Tibial nerve (tissue), 4 donors: ENCODE measurements at regions not wholly inside any gene's neighbourhood (a gene's known extent, or its start where the extent isn't known, plus 50 kb on each side); places are given as distances from the start of the nearest gene placed in this dataset.
"Not testable (repeated sequence)": the region's sequence is repeated elsewhere in the genome, so short reads cannot be mapped to it uniquely, and the experiment has no call there.

Source experiments
- DNase-seq, 2 donors: peaks; one replicate each; pipeline ENCODE4 v3.0.0-alpha.2; 2019; ENCODE audit warnings: low spot score in 2 of 2
- H3K27ac ChIP-seq, 4 donors: fragments of 200-600 bp; sonication (generic) in 3 of 4; one replicate each; pipeline ENCODE4 v1.5.1; 2017 to 2019; ENCODE audit warnings: mild to moderate bottlenecking in 1 of 4
- H3K27me3 ChIP-seq, 2 donors: fragments of 200-600 bp; sonication (generic) in 1 of 2; one replicate each; pipeline versions ENCODE4 v1.5.1 to v1.6.0; 2017 to 2019
- H3K36me3 ChIP-seq, 3 donors: fragments of 200-600 bp; sonication (generic); one replicate each; pipeline ENCODE4 v1.5.1; 2018 to 2019
- H3K4me1 ChIP-seq, 4 donors: fragments of 200-600 bp; sonication (generic) in 3 of 4; one replicate each; pipeline ENCODE4 v1.5.1; 2017 to 2019
- H3K4me3 ChIP-seq, 4 donors: fragments of 200-600 bp; sonication (generic) in 3 of 4; one replicate each; pipeline ENCODE4 v1.5.1; 2017 to 2019; ENCODE audit warnings: mild to moderate bottlenecking in 1 of 4, moderate library complexity in 1 of 4
- H3K9me3 ChIP-seq, 4 donors: fragments of 200-600 bp; sonication (generic) in 3 of 4; one replicate each; pipeline ENCODE4 v1.5.1; 2017 to 2019
- CTCF ChIP-seq, 5 experiments: fragments of 200-600 bp in 3 of 5; fragments of 450-650 bp in 2 of 5; sonication (generic) in 3 of 5; IDR thresholded peaks; one replicate each; pipeline ENCODE4 v1.5.1; 2016 to 2019; ENCODE audit warnings: antibody characterized with exemption in 5 of 5, mild to moderate bottlenecking in 3 of 5, moderate library complexity in 2 of 5
- EP300 ChIP-seq, 2 donors: sonication (generic); formaldehyde crosslinking; IDR thresholded peaks; one replicate each; pipeline ENCODE4 v1.6.1; 2017; ENCODE audit warnings: antibody characterized with exemption in 2 of 2, mild to moderate bottlenecking in 1 of 2
- POLR2A ChIP-seq, 2 donors: fragments of 450-650 bp; IDR thresholded peaks; one replicate each; pipeline ENCODE4 v1.6.1; 2017; ENCODE audit warnings: antibody characterized with exemption in 2 of 2, mild to moderate bottlenecking in 2 of 2, moderate library complexity in 2 of 2
- WGBS, 2 donors: methylation state at CpG; one replicate each; pipeline ENCODE4 v1.1.5; 2018; 5-methylcytosine and 5-hydroxymethylcytosine counted together

DNA sequence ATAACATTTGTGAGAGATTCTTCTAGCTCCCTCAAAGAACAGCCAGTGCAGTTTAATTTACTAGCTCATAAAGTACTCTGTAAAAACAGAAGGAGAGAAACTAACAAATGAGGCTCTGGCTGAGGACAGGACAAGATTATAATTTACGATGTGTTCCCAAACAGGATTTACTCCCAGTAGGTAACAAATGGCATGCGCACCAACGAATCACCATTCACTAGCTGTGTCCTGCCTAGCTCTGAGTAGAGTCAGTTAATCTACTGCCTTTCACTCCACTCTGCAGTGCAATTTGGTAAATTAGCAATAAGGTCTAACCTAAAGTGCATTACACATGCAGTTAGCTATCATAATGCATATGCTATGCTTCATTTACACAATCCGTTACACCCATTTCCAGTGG, 497.4 kb upstream of the CCNG1 start:
- Histone ChIP-seq H3K9me3 (peaks cover 0 to 9% (median 0%) of the 10 kb centered on the region in 4 donors), H3K27ac (no peak overlapping the region), H3K27me3 (no peaks in the 10 kb centered on the region), H3K4me1 (no peaks in the 10 kb centered on the region), H3K4me3 (no peak overlapping the region), H3K36me3 (no peaks in the 10 kb centered on the region)
- 54 to 56% methylated on average over 4 of the region's 4 CpGs for WGBS, 2 donors
- DNase-seq, result no peak
- TF ChIP-seq CTCF (IDR thresholded peaks at IDR 0.05) (no peak), EP300 (IDR thresholded peaks at IDR 0.05) (no peak), POLR2A (IDR thresholded peaks at IDR 0.05) (no peak)

GRCh38 chr5:162948677-162949076, 488.7 kb upstream of the CCNG1 start:
- DNase-seq, result no peak
- no peak overlapping the region for H3K27ac ChIP-seq
- TF ChIP-seq POLR2A (IDR thresholded peaks at IDR 0.05) (no peak), CTCF (IDR thresholded peaks at IDR 0.05) (no peak), EP300 (IDR thresholded peaks at IDR 0.05) (no peak)
- no peaks in the 10 kb centered on the region for H3K36me3 ChIP-seq
- H3K4me1 ChIP-seq, result no peaks in the 10 kb centered on the region
- H3K4me3 ChIP-seq, result no peak overlapping the region
- no peaks in the 10 kb centered on the region for H3K9me3 ChIP-seq
- no peaks in the 10 kb centered on the region for H3K27me3 ChIP-seq
- 59 to 68% methylated on average over 4 of the region's 4 CpGs for WGBS, 2 donors

- Histone ChIP-seq H3K9me3 (no peaks in the 10 kb centered on the region), H3K4me1 (no peaks in the 10 kb centered on the region), H3K36me3 (no peaks in the 10 kb centered on the region), H3K4me3 (no peak overlapping the region), H3K27ac (no peak overlapping the region), H3K27me3 (no peaks in the 10 kb centered on the region)
- no peak for DNase-seq
- TF ChIP-seq POLR2A (IDR thresholded peaks at IDR 0.05), result no peak
- no peak for TF ChIP-seq EP300 (IDR thresholded peaks at IDR 0.05)
- no peak for TF ChIP-seq CTCF (IDR thresholded peaks at IDR 0.05)
- WGBS, 2 donors, result 83 to 100% methylated on average over 1 of the region's 1 CpG
Measured at GRCh38 chr5:162956570-162956969, 480.8 kb upstream of the CCNG1 start.

DNA sequence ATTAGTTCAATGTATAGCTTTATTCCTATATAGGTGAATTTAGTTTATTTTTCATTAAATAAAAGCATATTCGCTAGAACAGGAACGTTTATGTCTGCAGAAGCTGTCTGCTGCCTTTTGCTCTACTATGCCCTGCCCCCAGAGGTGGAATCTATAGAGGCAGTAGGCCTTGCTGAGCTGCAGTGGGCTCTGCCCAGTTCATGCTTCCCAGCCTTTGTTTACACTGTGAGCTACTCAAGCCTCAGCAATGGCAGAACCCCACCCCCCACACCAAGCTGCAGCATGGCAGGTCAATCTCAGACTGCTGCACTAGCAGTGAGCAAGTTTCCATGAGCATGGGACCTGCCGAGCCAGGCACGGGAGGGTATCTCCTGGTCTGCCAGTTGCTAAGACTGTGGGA, 473.3 kb upstream of the CCNG1 start:
- not testable (repeated sequence) for H3K4me3 ChIP-seq, DNase-seq, H3K4me1 ChIP-seq, H3K27me3 ChIP-seq, H3K36me3 ChIP-seq, H3K27ac ChIP-seq
- WGBS, 2 donors, result 39 to 58% methylated on average over 2 to 4 of the region's 4 CpGs
- H3K9me3 ChIP-seq, result peaks cover 0 to 25% (median 0%) of the 10 kb centered on the region in 4 donors

GRCh38 chr5:162990063-162990462, 447.3 kb upstream of the CCNG1 start:
- TF ChIP-seq CTCF (IDR thresholded peaks at IDR 0.05) (no peak), EP300 (IDR thresholded peaks at IDR 0.05) (no peak), POLR2A (IDR thresholded peaks at IDR 0.05) (no peak)
- DNase-seq, result no peak
- no peaks in the 10 kb centered on the region for H3K4me1 ChIP-seq

GRCh38 chr5:162990856-162991497, 446.4 kb upstream of the CCNG1 start:
- Histone ChIP-seq H3K9me3 (no peaks in the 10 kb centered on the region), H3K36me3 (no peaks in the 10 kb centered on the region), H3K4me1 (no peaks in the 10 kb centered on the region), H3K4me3 (no peak overlapping the region), H3K27ac (no peak overlapping the region), H3K27me3 (no peaks in the 10 kb centered on the region)
- no peak for DNase-seq
- 52 to 55% methylated on average over 2 of the region's 2 CpGs for WGBS, 2 donors
- no peak for TF ChIP-seq CTCF (IDR thresholded peaks at IDR 0.05)
- no peak for TF ChIP-seq POLR2A (IDR thresholded peaks at IDR 0.05)
- no peak for TF ChIP-seq EP300 (IDR thresholded peaks at IDR 0.05)

More at GRCh38 chr5:162990063-162990462, 447.3 kb upstream of the CCNG1 start:
- H3K27ac ChIP-seq, result no peak overlapping the region
- H3K9me3 ChIP-seq, result no peaks in the 10 kb centered on the region
- H3K36me3 ChIP-seq, result no peaks in the 10 kb centered on the region
- H3K27me3 ChIP-seq, result no peaks in the 10 kb centered on the region
- no peak overlapping the region for H3K4me3 ChIP-seq
